ENCODE measurements at regions not wholly inside any gene's neighbourhood (a gene's known extent, or its start where the extent isn't known, plus 50 kb on each side); places are given as distances from the start of the nearest gene placed in this dataset. TPM values are rescaled to one million over a fixed set of nuclear protein-coding genes. Genes with fewer than 3 reads are reported as not detected.

- BruUV-seq (replicated peaks): no TSS peak
- intact Hi-C loops (cut with micrococcal nuclease; ENCODE audit: unreplicated experiment): no loop called here
Measured at GRCh38 chr15:70147778-70148177, 50.1 kb upstream of the TLE3 start.

More at GRCh38 chr15:70147778-70148177, 50.1 kb upstream of the TLE3 start:
- ChIA-PET CTCF (ENCODE audit: unreplicated experiment) (no interaction called here), POLR2A (interaction anchor here (0.6 kb wide), 1 partner anchor 69 kb away, joined by 5 read pairs; no protein-coding TSS in a partner anchor)
- H3K27ac ChIP-seq (ENCODE audit: low read depth, low read length, poor library complexity, severe bottlenecking): no peak overlapping the region
- H3K4me3 ChIP-seq (ENCODE audit: low read depth, low read length, poor library complexity, severe bottlenecking): no peak overlapping the region
- no peak overlapping the region for H2AFZ ChIP-seq (ENCODE audit: low read length)
- no peak for DNase-seq (ENCODE audit: low spot score)
- H3K9me2 ChIP-seq (ENCODE audit: insufficient read depth, low read length): no peaks in the 10 kb centered on the region
- no peak for TF ChIP-seq EZH2phosphoT487 (IDR thresholded peaks at IDR 0.05; ENCODE audit: borderline replicate concordance, low read depth, low read length)
- TF ChIP-seq CTCF (conservative IDR thresholded peaks at IDR 0.05; ENCODE audit: low read length): no peak
- no peaks in the 10 kb centered on the region for H3K9me3 ChIP-seq (ENCODE audit: low read length)
- H4K20me1 ChIP-seq (ENCODE audit: insufficient read depth, low read length): no peaks in the 10 kb centered on the region
- H3K4me2 ChIP-seq (ENCODE audit: low read length): no peak overlapping the region
- H3K36me3 ChIP-seq (ENCODE audit: insufficient read depth, low read length): no peaks in the 10 kb centered on the region
- H3K4me1 ChIP-seq (ENCODE audit: insufficient read depth, low read length, poor library complexity, severe bottlenecking): no peaks in the 10 kb centered on the region
- no peaks in the 10 kb centered on the region for H3K79me2 ChIP-seq (ENCODE audit: insufficient read depth, low read depth, low read length)

Small RNA genes lying in the stretch of these regions (small RNA-seq; reads per million reads assigned to genes)
- gene RNU6-745P: not detected

Measured in OCI-LY7 (cell line).